HEK293 (cell line): ENCODE measurements at regions not wholly inside any gene's neighbourhood (a gene's known extent, or its start where the extent isn't known, plus 50 kb on each side); places are given as distances from the start of the nearest gene placed in this dataset.

Source experiments
- HOXC10 ChIP-seq: sonication (generic); formaldehyde crosslinking; IDR thresholded peaks from 2 replicates; pipeline ENCODE4 v1.8.1; 2023; ENCODE audit warnings: mild to moderate bottlenecking, missing genetic modification reagents
- KLF10 ChIP-seq: fragments of 450-650 bp; IDR thresholded peaks from 2 replicates; pipeline ENCODE4 v1.5.1; 2018; ENCODE audit warnings: missing biosample characterization, mild to moderate bottlenecking, missing genetic modification characterization
- SP3 ChIP-seq: fragments of 450-650 bp; formaldehyde crosslinking; IDR thresholded peaks from 2 replicates; pipeline ENCODE4 v1.5.1; 2016; ENCODE audit warnings: missing biosample characterization, missing genetic modification characterization
- ZBTB8A ChIP-seq: fragments of 450-650 bp; formaldehyde crosslinking; IDR thresholded peaks from 2 replicates; pipeline ENCODE4 v1.5.1; 2016; ENCODE audit warnings: missing biosample characterization, missing genetic modification characterization
- ZNF24 ChIP-seq: fragments of 450-650 bp; formaldehyde crosslinking; IDR thresholded peaks from 2 replicates; pipeline ENCODE4 v1.5.1; 2016; ENCODE audit warnings: missing biosample characterization, missing genetic modification characterization
- ZNF341 ChIP-seq: fragments of 450-650 bp; formaldehyde crosslinking; IDR thresholded peaks from 2 replicates; pipeline ENCODE4; 2016; ENCODE audit warnings: low read depth, missing biosample characterization, missing genetic modification characterization
- ZNF433 ChIP-seq: fragments of 450-650 bp; formaldehyde crosslinking; IDR thresholded peaks from 2 replicates; pipeline ENCODE4 v1.5.1; 2016; ENCODE audit warnings: missing biosample characterization, missing genetic modification characterization, low read depth
- ZNF623 ChIP-seq: fragments of 450-650 bp; formaldehyde crosslinking; IDR thresholded peaks from 2 replicates; pipeline ENCODE4 v1.5.1; 2016; ENCODE audit warnings: missing biosample characterization, missing genetic modification characterization
- TF ChIP-seq, protein P1 (sequence below): fragments of 450-650 bp; formaldehyde crosslinking; IDR thresholded peaks from 2 replicates; pipeline ENCODE4 v1.5.1; 2016; ENCODE audit warnings: missing biosample characterization, missing genetic modification characterization
- TF ChIP-seq, protein P2 (sequence below): fragments of 450-650 bp; formaldehyde crosslinking; IDR thresholded peaks from 2 replicates; pipeline ENCODE4 v1.5.1; 2016; ENCODE audit warnings: missing biosample characterization, missing genetic modification characterization
- TF ChIP-seq, protein P3 (sequence below): fragments of 450-650 bp; formaldehyde crosslinking; IDR thresholded peaks from 2 replicates; pipeline ENCODE4 v1.5.1; 2016; ENCODE audit warnings: missing biosample characterization, missing genetic modification characterization
- TF ChIP-seq, protein P4 (sequence below): fragments of 450-650 bp; formaldehyde crosslinking; IDR thresholded peaks from 2 replicates; pipeline ENCODE4 v1.5.1; 2016; ENCODE audit warnings: missing biosample characterization, missing genetic modification characterization

DNA sequence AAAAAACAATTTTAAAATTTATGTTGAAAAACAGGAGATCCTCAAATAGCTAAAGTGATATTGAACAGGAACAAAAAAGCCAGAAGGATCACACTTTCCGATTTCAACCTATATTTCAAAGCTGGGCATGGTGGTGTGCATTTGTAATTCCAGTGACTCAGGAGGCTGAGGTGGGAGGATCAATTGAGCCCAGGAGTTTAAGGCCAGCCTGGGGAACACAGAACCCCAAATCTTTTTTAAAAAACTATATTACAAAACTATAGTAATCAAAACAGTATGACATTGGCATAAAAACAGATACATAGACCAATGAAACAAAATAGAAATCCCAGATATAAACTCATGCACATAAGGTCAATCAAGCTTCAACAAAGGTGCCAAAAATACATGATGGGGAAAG lies 68.4 kb downstream of the MEX3B start:
- TF ChIP-seq, protein P1, sequence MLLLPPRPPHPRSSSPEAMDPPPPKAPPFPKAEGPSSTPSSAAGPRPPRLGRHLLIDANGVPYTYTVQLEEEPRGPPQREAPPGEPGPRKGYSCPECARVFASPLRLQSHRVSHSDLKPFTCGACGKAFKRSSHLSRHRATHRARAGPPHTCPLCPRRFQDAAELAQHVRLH (tag by site-specific recombination), result peak; percentile 65; the same call in 1 of the 2 replicates
- TF ChIP-seq, protein P2, sequence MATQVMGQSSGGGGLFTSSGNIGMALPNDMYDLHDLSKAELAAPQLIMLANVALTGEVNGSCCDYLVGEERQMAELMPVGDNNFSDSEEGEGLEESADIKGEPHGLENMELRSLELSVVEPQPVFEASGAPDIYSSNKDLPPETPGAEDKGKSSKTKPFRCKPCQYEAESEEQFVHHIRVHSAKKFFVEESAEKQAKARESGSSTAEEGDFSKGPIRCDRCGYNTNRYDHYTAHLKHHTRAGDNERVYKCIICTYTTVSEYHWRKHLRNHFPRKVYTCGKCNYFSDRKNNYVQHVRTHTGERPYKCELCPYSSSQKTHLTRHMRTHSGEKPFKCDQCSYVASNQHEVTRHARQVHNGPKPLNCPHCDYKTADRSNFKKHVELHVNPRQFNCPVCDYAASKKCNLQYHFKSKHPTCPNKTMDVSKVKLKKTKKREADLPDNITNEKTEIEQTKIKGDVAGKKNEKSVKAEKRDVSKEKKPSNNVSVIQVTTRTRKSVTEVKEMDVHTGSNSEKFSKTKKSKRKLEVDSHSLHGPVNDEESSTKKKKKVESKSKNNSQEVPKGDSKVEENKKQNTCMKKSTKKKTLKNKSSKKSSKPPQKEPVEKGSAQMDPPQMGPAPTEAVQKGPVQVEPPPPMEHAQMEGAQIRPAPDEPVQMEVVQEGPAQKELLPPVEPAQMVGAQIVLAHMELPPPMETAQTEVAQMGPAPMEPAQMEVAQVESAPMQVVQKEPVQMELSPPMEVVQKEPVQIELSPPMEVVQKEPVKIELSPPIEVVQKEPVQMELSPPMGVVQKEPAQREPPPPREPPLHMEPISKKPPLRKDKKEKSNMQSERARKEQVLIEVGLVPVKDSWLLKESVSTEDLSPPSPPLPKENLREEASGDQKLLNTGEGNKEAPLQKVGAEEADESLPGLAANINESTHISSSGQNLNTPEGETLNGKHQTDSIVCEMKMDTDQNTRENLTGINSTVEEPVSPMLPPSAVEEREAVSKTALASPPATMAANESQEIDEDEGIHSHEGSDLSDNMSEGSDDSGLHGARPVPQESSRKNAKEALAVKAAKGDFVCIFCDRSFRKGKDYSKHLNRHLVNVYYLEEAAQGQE (tag by site-specific recombination), result no peak
- TF ChIP-seq SP3 (tag by site-specific recombination) (no peak), HOXC10 (no peak), ZNF623 (no peak), ZNF341 (tag by site-specific recombination) (no peak), ZNF24 (tag by site-specific recombination) (no peak), ZBTB8A (no peak), ZNF433 (no peak), KLF10 (tag by site-specific recombination) (no peak)
- TF ChIP-seq, protein P3, sequence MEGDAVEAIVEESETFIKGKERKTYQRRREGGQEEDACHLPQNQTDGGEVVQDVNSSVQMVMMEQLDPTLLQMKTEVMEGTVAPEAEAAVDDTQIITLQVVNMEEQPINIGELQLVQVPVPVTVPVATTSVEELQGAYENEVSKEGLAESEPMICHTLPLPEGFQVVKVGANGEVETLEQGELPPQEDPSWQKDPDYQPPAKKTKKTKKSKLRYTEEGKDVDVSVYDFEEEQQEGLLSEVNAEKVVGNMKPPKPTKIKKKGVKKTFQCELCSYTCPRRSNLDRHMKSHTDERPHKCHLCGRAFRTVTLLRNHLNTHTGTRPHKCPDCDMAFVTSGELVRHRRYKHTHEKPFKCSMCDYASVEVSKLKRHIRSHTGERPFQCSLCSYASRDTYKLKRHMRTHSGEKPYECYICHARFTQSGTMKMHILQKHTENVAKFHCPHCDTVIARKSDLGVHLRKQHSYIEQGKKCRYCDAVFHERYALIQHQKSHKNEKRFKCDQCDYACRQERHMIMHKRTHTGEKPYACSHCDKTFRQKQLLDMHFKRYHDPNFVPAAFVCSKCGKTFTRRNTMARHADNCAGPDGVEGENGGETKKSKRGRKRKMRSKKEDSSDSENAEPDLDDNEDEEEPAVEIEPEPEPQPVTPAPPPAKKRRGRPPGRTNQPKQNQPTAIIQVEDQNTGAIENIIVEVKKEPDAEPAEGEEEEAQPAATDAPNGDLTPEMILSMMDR (tag by site-specific recombination), result no peak
- TF ChIP-seq, protein P4, sequence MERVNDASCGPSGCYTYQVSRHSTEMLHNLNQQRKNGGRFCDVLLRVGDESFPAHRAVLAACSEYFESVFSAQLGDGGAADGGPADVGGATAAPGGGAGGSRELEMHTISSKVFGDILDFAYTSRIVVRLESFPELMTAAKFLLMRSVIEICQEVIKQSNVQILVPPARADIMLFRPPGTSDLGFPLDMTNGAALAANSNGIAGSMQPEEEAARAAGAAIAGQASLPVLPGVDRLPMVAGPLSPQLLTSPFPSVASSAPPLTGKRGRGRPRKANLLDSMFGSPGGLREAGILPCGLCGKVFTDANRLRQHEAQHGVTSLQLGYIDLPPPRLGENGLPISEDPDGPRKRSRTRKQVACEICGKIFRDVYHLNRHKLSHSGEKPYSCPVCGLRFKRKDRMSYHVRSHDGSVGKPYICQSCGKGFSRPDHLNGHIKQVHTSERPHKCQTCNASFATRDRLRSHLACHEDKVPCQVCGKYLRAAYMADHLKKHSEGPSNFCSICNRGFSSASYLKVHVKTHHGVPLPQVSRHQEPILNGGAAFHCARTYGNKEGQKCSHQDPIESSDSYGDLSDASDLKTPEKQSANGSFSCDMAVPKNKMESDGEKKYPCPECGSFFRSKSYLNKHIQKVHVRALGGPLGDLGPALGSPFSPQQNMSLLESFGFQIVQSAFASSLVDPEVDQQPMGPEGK (tag by site-specific recombination), result no peak
